H1 (cell line): ENCODE measurements at regions not wholly inside any gene's neighbourhood (a gene's known extent, or its start where the extent isn't known, plus 50 kb on each side); places are given as distances from the start of the nearest gene placed in this dataset.

Source experiments
- RAD21 ChIP-seq, 2 experiments: IDR thresholded peaks in 1 of 2; conservative IDR thresholded peaks in 1 of 2; 2 replicates each; pipeline ENCODE4 v1.6.1; 2011; ENCODE audit warnings: low read depth in 2 of 2, low read length in 2 of 2, improper control_type of control experiment in 1 of 2, inconsistent platforms in 1 of 2, mild to moderate bottlenecking in 1 of 2, moderate library complexity in 1 of 2
- SUZ12 ChIP-seq: fragments of 200-600 bp; sonication (generic); IDR thresholded peaks from 2 replicates; pipeline ENCODE4 v1.6.1; 2012; ENCODE audit warnings: mild to moderate bottlenecking, inconsistent platforms, low read length, moderate library complexity, mixed read lengths

- no peak for TF ChIP-seq RAD21 (IDR thresholded peaks at IDR 0.05 in 1 of 2, conservative IDR thresholded peaks at IDR 0.05 in 1 of 2; ENCODE audit: low read depth in 2 of 2, low read length in 2 of 2)
- TF ChIP-seq SUZ12: no peak
- TF ChIP-seq, all 59 proteins: peak for 0
Observed at GRCh38 chr22:47369020-47369419, 606.6 kb downstream of the TBC1D22A start (continued).
